ENCODE measurements at regions not wholly inside any gene's neighbourhood (a gene's known extent, or its start where the extent isn't known, plus 50 kb on each side); places are given as distances from the start of the nearest gene placed in this dataset.
"Not testable (repeated sequence)": the region's sequence is repeated elsewhere in the genome, so short reads cannot be mapped to it uniquely, and the experiment has no call there.

- no peak for DNase-seq (ENCODE audit: low read depth)
Measured at GRCh38 chr14:21902561-21903181, 229.1 kb upstream of the OR4E1 start.

DNA sequence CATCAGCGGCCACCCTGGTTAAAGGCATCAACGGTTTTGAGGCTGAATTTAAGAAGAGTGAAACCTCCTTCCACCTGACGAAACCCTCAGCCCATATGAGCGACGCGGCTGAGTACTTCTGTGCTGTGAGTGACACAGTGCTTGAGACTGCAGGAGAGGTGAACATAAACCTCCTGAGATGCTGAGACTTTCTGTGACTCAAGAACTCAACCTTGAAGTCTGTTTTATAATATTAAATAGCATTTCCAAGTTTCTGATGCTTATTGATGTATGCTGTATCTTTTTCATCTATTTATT, 221.2 kb upstream of the OR4E1 start:
- not testable (repeated sequence) for DNase-seq (ENCODE audit: low read depth)

- no peak for DNase-seq (ENCODE audit: low read depth)
Measured at GRCh38 chr14:21894003-21894897, 220.6 kb upstream of the OR4E1 start.

DNA sequence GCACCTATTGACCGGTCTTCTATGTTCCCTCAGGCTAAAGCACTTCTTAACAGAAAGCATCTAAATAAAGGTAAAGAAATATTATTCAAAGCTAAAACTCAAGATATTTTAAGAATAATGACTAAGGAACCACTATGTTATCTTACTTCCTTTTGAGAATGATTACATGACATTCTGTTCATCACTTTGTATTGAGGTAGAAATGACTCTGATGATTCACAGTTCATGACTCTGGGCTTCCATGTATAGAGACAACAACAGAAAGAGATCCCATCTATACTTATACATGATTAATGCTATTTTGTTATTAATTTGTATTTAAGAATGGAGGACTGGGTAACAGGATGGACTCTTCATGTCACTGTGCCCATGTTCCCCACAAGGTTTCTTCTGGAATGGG, 218.3 kb upstream of the OR4E1 start:
- DNase-seq (ENCODE audit: low read depth): no peak

GRCh38 chr14:21884995-21885394, 211.4 kb upstream of the OR4E1 start:
- no peak for DNase-seq (ENCODE audit: low read depth)

DNA sequence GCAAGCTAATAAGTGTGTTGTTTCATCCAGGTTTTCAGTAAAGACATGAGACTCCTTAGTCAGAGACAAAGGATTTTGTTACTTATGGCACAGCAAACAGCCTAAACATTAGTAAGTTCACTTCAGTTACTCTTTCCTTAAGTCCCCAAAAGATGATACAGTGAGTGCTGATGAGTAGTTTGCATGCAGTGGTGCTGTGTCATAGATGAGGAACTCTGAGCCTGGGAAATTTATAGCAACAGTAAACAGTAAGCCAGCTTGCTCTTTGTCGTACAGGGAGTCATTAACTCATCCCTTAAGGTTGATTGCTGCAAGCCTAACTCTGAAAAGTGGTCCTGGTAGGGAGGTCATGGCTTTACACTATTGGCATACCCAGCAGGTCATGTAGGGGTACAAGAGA, 208.6 kb upstream of the OR4E1 start:
- no peak for DNase-seq (ENCODE audit: low read depth)

GRCh38 chr14:21880918-21881317, 207.3 kb upstream of the OR4E1 start:
- DNase-seq (ENCODE audit: low read depth): no peak

- no peak for DNase-seq (ENCODE audit: low read depth)
Measured at GRCh38 chr14:21875791-21876190, 202.2 kb upstream of the OR4E1 start.

- no peak for DNase-seq (ENCODE audit: low read depth)
Measured at GRCh38 chr14:21874946-21875345, 201.3 kb upstream of the OR4E1 start.

- DNase-seq (ENCODE audit: low read depth): no peak
Measured at GRCh38 chr14:21874167-21874566, 200.5 kb upstream of the OR4E1 start.

DNA sequence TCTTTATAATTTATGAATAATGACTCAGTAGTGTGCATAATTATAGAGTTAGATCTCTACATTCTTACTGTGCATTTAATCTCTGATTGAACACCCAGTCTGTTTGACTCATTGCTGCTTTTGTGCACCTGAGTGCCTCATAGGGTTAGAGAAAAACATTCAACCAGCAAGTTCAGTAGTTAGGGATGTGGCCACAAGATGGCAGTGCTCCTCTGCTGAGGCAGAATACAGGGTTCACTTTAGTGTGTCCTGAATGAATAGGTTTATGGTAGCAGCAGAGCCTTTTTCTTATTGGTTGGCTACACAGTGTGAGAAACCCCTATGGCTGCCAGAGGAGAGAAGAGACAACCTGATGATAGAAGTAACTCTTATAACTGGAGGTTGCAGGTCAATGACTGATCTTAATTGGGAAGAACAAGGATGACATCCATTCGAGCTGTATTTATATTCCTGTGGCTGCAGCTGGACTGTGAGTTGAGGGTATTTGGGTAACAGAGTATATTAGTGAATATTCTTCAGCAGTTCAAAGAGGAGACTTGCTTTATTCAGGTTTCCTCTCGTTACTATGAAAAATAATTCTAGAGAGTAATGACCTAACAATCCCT, 194.9 kb upstream of the OR4E1 start:
- no peak for DNase-seq (ENCODE audit: low read depth)

DNA sequence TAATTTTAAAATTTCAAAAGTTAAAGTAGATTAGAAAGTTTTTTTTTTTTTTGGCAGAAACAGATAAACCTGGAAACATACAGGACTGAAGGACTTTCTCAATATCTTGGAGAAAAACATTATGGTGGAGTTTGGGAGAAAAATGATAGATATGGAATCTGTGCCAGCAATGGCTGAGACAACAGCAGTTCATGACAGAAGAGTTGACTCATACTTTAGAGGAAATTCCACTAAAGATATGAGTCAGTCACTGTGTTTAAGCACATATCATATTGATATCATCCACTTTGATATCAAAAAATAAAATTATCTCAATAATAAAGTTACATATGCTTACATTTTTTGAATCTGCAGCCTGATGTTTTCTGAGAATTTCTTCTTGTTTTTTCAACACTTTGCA, 193.9 kb upstream of the OR4E1 start:
- no peak for DNase-seq (ENCODE audit: low read depth)

- no peak for DNase-seq (ENCODE audit: low read depth)
Measured at GRCh38 chr14:21866479-21866878, 192.9 kb upstream of the OR4E1 start.

- DNase-seq (ENCODE audit: low read depth): no peak
Measured at GRCh38 chr14:21863289-21863688, 189.7 kb upstream of the OR4E1 start.

DNA sequence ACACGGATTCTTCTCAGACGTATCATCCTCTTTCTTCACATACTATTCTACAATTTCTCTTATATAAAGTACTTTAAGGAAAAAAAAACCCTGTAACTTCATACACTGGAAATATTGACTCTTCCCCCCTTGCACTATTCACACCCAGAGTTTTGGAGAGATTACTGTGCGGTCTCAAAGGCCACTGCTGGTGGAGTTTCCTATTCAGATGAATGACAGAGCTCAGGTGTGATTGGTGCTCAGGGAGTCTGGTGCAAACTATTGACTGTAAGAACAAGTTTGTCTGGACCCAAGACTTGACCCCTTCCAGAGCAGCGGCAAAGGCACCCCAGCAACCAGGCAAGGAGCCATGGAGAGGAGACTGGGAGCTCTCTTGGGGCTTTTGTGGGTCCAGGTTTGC, 187.5 kb upstream of the OR4E1 start:
- DNase-seq (ENCODE audit: low read depth): no peak

GRCh38 chr14:21860172-21860571, 186.6 kb upstream of the OR4E1 start:
- DNase-seq (ENCODE audit: low read depth): no peak

DNA sequence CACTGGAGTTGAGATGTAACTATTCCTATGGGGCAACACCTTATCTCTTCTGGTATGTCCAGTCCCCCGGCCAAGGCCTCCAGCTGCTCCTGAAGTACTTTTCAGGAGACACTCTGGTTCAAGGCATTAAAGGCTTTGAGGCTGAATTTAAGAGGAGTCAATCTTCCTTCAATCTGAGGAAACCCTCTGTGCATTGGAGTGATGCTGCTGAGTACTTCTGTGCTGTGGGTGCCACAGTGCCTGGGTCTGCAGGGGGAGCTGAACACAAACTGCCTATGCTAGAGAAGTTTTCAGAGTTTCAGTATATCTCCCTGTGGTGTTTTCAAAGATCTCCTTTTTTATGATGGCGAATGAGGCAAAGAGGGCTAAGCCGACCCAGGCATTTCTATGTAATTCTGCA, 179.2 kb upstream of the OR4E1 start:
- DNase-seq (ENCODE audit: low read depth): no peak

- no peak for DNase-seq (ENCODE audit: low read depth)
Measured at GRCh38 chr14:21852061-21852664, 178.5 kb upstream of the OR4E1 start.

GRCh38 chr14:21846902-21847301, 173.3 kb upstream of the OR4E1 start:
- not testable (repeated sequence) for DNase-seq (ENCODE audit: low read depth)

DNA sequence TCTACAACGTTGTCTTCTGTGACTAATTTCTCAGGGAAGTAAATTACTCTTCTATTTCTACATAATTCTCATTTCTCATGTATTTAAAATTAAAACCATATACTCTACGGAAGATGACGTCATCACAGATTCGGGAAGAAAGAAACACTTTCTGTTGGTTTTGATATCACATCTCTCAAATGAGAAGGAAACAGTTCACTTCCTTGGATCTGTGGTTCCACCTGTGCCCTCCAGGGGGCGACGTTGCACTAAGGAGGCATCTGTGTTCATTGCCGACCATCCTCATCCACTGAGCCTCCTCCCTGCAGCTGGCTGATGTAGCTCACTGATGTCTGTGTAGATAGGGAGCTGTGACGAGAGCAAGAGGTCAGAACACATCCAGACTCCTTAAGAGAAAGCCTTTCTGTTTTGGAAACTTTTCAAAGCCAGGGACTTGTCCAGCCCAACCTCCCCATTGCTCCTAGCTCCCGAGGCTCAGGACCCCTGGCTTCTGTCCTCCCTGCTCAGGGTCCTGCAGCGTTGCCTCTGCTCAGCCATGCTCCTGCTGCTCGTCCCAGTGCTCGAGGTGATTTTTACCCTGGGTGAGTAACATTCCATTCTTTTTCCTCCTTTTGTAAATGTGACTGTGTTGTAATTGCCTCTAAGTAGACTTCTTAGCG, 172.7 kb upstream of the OR4E1 start:
- DNase-seq (ENCODE audit: low read depth): no peak

DNA sequence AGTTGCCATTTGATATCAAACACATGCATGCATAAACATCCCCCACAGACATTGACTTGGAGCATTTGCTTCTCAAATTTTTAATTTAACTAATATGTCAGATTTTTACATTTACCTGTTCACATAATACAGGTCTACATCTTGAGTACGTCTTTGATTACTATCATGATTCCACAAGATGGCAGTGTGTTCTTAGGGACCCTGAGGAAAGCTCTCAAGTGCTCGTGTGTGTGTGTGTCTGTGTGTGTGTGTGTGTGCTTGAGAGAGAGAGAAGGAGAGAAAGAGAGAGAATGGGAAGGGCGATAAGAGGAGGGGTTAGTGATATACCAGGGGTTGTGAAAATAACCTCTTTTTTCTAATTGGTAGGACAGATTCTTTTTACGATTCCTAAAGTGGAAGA, 167.1 kb upstream of the OR4E1 start:
- no peak for DNase-seq (ENCODE audit: low read depth)

- no peak for DNase-seq (ENCODE audit: low read depth)
Measured at GRCh38 chr14:21833836-21834235, 160.2 kb upstream of the OR4E1 start.

GRCh38 chr14:21825845-21826244, 152.2 kb upstream of the OR4E1 start:
- DNase-seq (ENCODE audit: low read depth): no peak

Data from GM04503 (cell line).